GM18499 (cell line): ENCODE measurements at regions not wholly inside any gene's neighbourhood (a gene's known extent, or its start where the extent isn't known, plus 50 kb on each side); places are given as distances from the start of the nearest gene placed in this dataset.
"Not testable (repeated sequence)": the region's sequence is repeated elsewhere in the genome, so short reads cannot be mapped to it uniquely, and the experiment has no call there.

ENCODE experiments used
- ATAC-seq: cut with Tn5 transposase; IDR thresholded peaks from one replicate; pipeline ENCODE4 v1.9.1; 2021; ENCODE audit warnings: moderate number of reproducible peaks; ENCODE audit not compliant: insufficient read depth, unreplicated experiment

GRCh38 chr1:223996376-223996775, 117.5 kb upstream of the FBXO28 start:
- ATAC-seq, result not testable (repeated sequence)

- ATAC-seq, result peak; percentile 100
Observed at GRCh38 chr1:223992456-223993246, 121.3 kb upstream of the FBXO28 start.

- ATAC-seq, result not testable (repeated sequence)
Observed at GRCh38 chr1:223991297-223991857, 122.5 kb upstream of the FBXO28 start.

- ATAC-seq, result not testable (repeated sequence)
Observed at GRCh38 chr1:223961985-223962384, 116.2 kb upstream of the TP53BP2 start.

GRCh38 chr1:223952801-223953200, 107.1 kb upstream of the TP53BP2 start:
- ATAC-seq, result not testable (repeated sequence)

- ATAC-seq, result not testable (repeated sequence)
Observed at GRCh38 chr1:223951551-223951950, 105.8 kb upstream of the TP53BP2 start.

GRCh38 chr1:223949944-223950343, 104.2 kb upstream of the TP53BP2 start:
- not testable (repeated sequence) for ATAC-seq

GRCh38 chr1:223948041-223948440, 102.3 kb upstream of the TP53BP2 start:
- ATAC-seq, result not testable (repeated sequence)

- ATAC-seq, result not testable (repeated sequence)
Observed at GRCh38 chr1:223936592-223936991, 90.8 kb upstream of the TP53BP2 start.

- ATAC-seq, result not testable (repeated sequence)
Observed at GRCh38 chr1:223931476-223931875, 85.7 kb upstream of the TP53BP2 start.

- not testable (repeated sequence) for ATAC-seq
Observed at GRCh38 chr1:223920805-223921204, 75.1 kb upstream of the TP53BP2 start.

- ATAC-seq, result not testable (repeated sequence)
Observed at GRCh38 chr1:223915476-223915875, 69.7 kb upstream of the TP53BP2 start.

- ATAC-seq, result not testable (repeated sequence)
Observed at GRCh38 chr1:223913715-223914114, 68.0 kb upstream of the TP53BP2 start.

GRCh38 chr1:223907943-223908587, 62.3 kb upstream of the TP53BP2 start:
- not testable (repeated sequence) for ATAC-seq

GRCh38 chr1:223903221-223903620, 57.5 kb upstream of the TP53BP2 start:
- not testable (repeated sequence) for ATAC-seq

GRCh38 chr1:223899775-223900174, 54.0 kb upstream of the TP53BP2 start:
- not testable (repeated sequence) for ATAC-seq

GRCh38 chr1:223897097-223897496, 51.4 kb upstream of the TP53BP2 start:
- ATAC-seq, result not testable (repeated sequence)

- not testable (repeated sequence) for ATAC-seq
Observed at GRCh38 chr1:223895950-223896349, 50.2 kb upstream of the TP53BP2 start.
